ENCODE measurements at regions not wholly inside any gene's neighbourhood (a gene's known extent, or its start where the extent isn't known, plus 50 kb on each side); places are given as distances from the start of the nearest gene placed in this dataset.

- TF ChIP-seq CTCF (conservative IDR thresholded peaks at IDR 0.05; ENCODE audit: low read depth, low read length) (no peak), EZH2 (IDR thresholded peaks at IDR 0.05; ENCODE audit: low read length, unreplicated experiment) (no peak), EZH2phosphoT487 (IDR thresholded peaks at IDR 0.05; ENCODE audit: borderline replicate concordance, low read length) (no peak)
Observed at GRCh38 chr4:17339376-17339775, 172.5 kb downstream of the QDPR start.
